OCI-LY1 (cell line): ENCODE measurements at regions not wholly inside any gene's neighbourhood (a gene's known extent, or its start where the extent isn't known, plus 50 kb on each side); places are given as distances from the start of the nearest gene placed in this dataset.

Source experiments
- H2AFZ ChIP-seq: fragments of 200-600 bp; sonication (generic), shearing (Covaris generic); 2 replicates; pipeline ENCODE4 v1.6.0; 2014; ENCODE audit warnings: antibody characterized with exemption, mild to moderate bottlenecking, low read length
- H3F3A ChIP-seq: fragments of 200-600 bp; sonication (generic), shearing (Covaris generic); 2 replicates; pipeline ENCODE4 v1.6.0; 2014; ENCODE audit warnings: mild to moderate bottlenecking, antibody characterized with exemption, low read length, moderate library complexity; ENCODE audit not compliant: insufficient read depth
- H3K27ac ChIP-seq: fragments of 200-600 bp; sonication (generic); 2 replicates; pipeline ENCODE4 v1.5.1; 2014; ENCODE audit warnings: low read length, mixed run types, mild to moderate bottlenecking, low read depth; ENCODE audit not compliant: poor library complexity, severe bottlenecking
- H3K27me3 ChIP-seq: fragments of 200-600 bp; sonication (generic); 2 replicates; pipeline ENCODE4 v1.6.0; 2014; ENCODE audit warnings: antibody characterized with exemption, mild to moderate bottlenecking, low read length, moderate library complexity; ENCODE audit not compliant: insufficient read depth
- H3K36me3 ChIP-seq: fragments of 200-600 bp; sonication (generic); 2 replicates; pipeline ENCODE4 v1.6.1; 2014; ENCODE audit warnings: mild to moderate bottlenecking, antibody characterized with exemption, low read length, moderate library complexity, mixed read lengths; ENCODE audit not compliant: insufficient read depth
- H3K4me1 ChIP-seq: fragments of 200-600 bp; sonication (generic); 2 replicates; pipeline ENCODE4 v1.5.1; 2014; ENCODE audit warnings: mild to moderate bottlenecking, low read length, moderate library complexity; ENCODE audit not compliant: insufficient read depth, severe bottlenecking
- H3K4me2 ChIP-seq: fragments of 200-600 bp; sonication (generic), shearing (Covaris generic); 2 replicates; pipeline ENCODE4 v1.6.1; 2014; ENCODE audit warnings: low read length
- H3K4me3 ChIP-seq: fragments of 200-600 bp; sonication (generic); 2 replicates; pipeline ENCODE4 v1.5.1; 2014; ENCODE audit warnings: low read length, low read depth, mild to moderate bottlenecking, mixed read lengths; ENCODE audit not compliant: poor library complexity, severe bottlenecking
- H3K79me2 ChIP-seq: fragments of 200-600 bp; shearing (Covaris generic); 2 replicates; pipeline ENCODE4 v1.6.1; 2016; ENCODE audit warnings: mixed run types, low read length, mixed read lengths; ENCODE audit not compliant: insufficient read depth
- H3K9ac ChIP-seq: fragments of 200-600 bp; sonication (generic), shearing (Covaris generic); 2 replicates; pipeline ENCODE4 v1.6.1; 2014; ENCODE audit warnings: mild to moderate bottlenecking, low read length, mixed read lengths
- H3K9me2 ChIP-seq: fragments of 200-600 bp; sonication (generic), shearing (Covaris generic); 2 replicates; pipeline ENCODE4 v1.6.1; 2014; ENCODE audit warnings: low read depth, mild to moderate bottlenecking, low read length, mixed read lengths
- H3K9me3 ChIP-seq: fragments of 200-600 bp; shearing (Covaris generic); 2 replicates; pipeline ENCODE4 v1.6.1; 2014; ENCODE audit warnings: low read length, mixed read lengths
- H4K20me1 ChIP-seq: fragments of 200-600 bp; sonication (generic), shearing (Covaris generic); 2 replicates; pipeline ENCODE4 v1.6.0; 2016; ENCODE audit warnings: mild to moderate bottlenecking, low read length; ENCODE audit not compliant: insufficient read depth
- EZH2 ChIP-seq: fragments of 200-600 bp; sonication (generic), shearing (Covaris generic); IDR thresholded peaks from 2 replicates; pipeline ENCODE4 v1.8.0; 2017; ENCODE audit warnings: borderline replicate concordance, mixed run types, mild to moderate bottlenecking, antibody characterized with exemption, low read length, moderate library complexity, mixed read lengths
- TF ChIP-seq, protein P1 (sequence below): fragments of 200-600 bp; sonication (generic), shearing (Covaris generic); IDR thresholded peaks from 2 replicates; pipeline ENCODE4 v1.5.1; 2017; ENCODE audit warnings: mild to moderate bottlenecking, antibody characterized with exemption, low read length, moderate library complexity, mixed read lengths

GRCh38 chr3:116785226-116785625 lies 75.6 kb downstream of the TUSC7 start:
- no peaks in the 10 kb centered on the region for H3K9me2 ChIP-seq
- no peak overlapping the region for H2AFZ ChIP-seq

DNA sequence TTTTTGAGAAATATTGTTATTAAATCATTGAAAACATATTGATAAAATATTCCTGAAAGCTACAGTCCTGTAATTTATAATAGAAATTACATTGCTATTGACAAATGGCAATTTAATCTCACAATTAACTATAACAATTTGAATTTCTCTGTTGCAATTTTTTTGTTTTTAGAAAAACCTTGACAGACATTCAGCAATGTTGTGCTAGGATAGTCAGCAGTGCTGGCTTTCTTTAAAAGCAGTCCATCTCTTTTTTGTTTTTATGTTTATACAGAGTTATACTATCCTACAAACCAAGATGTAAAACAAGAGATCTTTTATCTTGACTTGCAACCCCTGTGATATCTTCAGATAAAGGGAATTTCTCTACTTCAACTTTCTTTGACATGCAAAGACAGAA lies 93.1 kb downstream of the TUSC7 start:
- no peak overlapping the region for H3K4me2 ChIP-seq
- no peak overlapping the region for H2AFZ ChIP-seq
- no peak for TF ChIP-seq EZH2
- TF ChIP-seq, protein P1, sequence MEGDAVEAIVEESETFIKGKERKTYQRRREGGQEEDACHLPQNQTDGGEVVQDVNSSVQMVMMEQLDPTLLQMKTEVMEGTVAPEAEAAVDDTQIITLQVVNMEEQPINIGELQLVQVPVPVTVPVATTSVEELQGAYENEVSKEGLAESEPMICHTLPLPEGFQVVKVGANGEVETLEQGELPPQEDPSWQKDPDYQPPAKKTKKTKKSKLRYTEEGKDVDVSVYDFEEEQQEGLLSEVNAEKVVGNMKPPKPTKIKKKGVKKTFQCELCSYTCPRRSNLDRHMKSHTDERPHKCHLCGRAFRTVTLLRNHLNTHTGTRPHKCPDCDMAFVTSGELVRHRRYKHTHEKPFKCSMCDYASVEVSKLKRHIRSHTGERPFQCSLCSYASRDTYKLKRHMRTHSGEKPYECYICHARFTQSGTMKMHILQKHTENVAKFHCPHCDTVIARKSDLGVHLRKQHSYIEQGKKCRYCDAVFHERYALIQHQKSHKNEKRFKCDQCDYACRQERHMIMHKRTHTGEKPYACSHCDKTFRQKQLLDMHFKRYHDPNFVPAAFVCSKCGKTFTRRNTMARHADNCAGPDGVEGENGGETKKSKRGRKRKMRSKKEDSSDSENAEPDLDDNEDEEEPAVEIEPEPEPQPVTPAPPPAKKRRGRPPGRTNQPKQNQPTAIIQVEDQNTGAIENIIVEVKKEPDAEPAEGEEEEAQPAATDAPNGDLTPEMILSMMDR: no peak
- H4K20me1 ChIP-seq: no peaks in the 10 kb centered on the region
- H3F3A ChIP-seq: no peaks in the 10 kb centered on the region
- H3K9me3 ChIP-seq: no peaks in the 10 kb centered on the region
- no peaks in the 10 kb centered on the region for H3K4me1 ChIP-seq
- H3K9ac ChIP-seq: no peak overlapping the region
- no peak overlapping the region for H3K27ac ChIP-seq
- no peaks in the 10 kb centered on the region for H3K9me2 ChIP-seq
- H3K27me3 ChIP-seq: no peaks in the 10 kb centered on the region
- no peaks in the 10 kb centered on the region for H3K36me3 ChIP-seq
- H3K4me3 ChIP-seq: no peak overlapping the region
- H3K79me2 ChIP-seq: no peaks in the 10 kb centered on the region

More at GRCh38 chr3:116785226-116785625, 75.6 kb downstream of the TUSC7 start:
- H3F3A ChIP-seq: no peaks in the 10 kb centered on the region
- no peak overlapping the region for H3K4me3 ChIP-seq
- H4K20me1 ChIP-seq: no peaks in the 10 kb centered on the region
- H3K27ac ChIP-seq: no peak overlapping the region
- no peak overlapping the region for H3K9ac ChIP-seq
- TF ChIP-seq, protein P1: no peak
- no peak for TF ChIP-seq EZH2
- H3K79me2 ChIP-seq: no peaks in the 10 kb centered on the region
- H3K4me2 ChIP-seq: no peak overlapping the region
- no peaks in the 10 kb centered on the region for H3K9me3 ChIP-seq
- no peaks in the 10 kb centered on the region for H3K36me3 ChIP-seq
- no peaks in the 10 kb centered on the region for H3K4me1 ChIP-seq
- H3K27me3 ChIP-seq: no peaks in the 10 kb centered on the region

DNA sequence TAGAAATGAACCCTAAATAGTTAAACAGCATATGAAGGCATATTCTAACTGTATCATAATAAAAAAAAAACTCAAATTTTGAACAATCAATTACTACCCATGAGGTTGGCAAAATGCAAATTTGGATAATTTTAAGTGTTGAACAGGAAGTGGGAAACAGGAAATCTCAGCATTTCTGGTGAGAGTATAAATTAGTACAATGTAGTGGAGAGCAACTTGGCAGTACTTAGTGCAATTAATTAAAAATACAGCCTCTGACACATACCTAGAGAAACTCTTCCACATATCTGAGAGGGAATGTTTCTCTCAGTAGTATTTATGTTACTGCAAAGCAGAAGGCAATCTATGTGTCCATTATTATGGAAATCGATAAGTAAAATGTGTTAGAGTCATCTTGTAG lies 96.8 kb downstream of the TUSC7 start:
- no peaks in the 10 kb centered on the region for H3K79me2 ChIP-seq
- no peaks in the 10 kb centered on the region for H3K4me1 ChIP-seq
- no peaks in the 10 kb centered on the region for H3K9me3 ChIP-seq
- no peak overlapping the region for H3K4me3 ChIP-seq
- no peaks in the 10 kb centered on the region for H3K36me3 ChIP-seq
- H3F3A ChIP-seq: no peaks in the 10 kb centered on the region
- H3K9ac ChIP-seq: no peak overlapping the region
- H3K27ac ChIP-seq: no peak overlapping the region
- H4K20me1 ChIP-seq: no peaks in the 10 kb centered on the region
- H3K4me2 ChIP-seq: no peak overlapping the region
- no peak overlapping the region for H2AFZ ChIP-seq
- TF ChIP-seq, protein P1: no peak
- TF ChIP-seq EZH2: no peak
- H3K9me2 ChIP-seq: no peaks in the 10 kb centered on the region
- no peaks in the 10 kb centered on the region for H3K27me3 ChIP-seq
